T-helper 2 cell (primary cell): ENCODE measurements at regions not wholly inside any gene's neighbourhood (a gene's known extent, or its start where the extent isn't known, plus 50 kb on each side); places are given as distances from the start of the nearest gene placed in this dataset.
"Not testable (repeated sequence)": the region's sequence is repeated elsewhere in the genome, so short reads cannot be mapped to it uniquely, and the experiment has no call there.

Experiments used
- DNase-seq, 5 experiments: peaks; one replicate each; pipeline versions ENCODE4 v3.0.0 to v3.0.0-alpha.2; 2012 to 2022

DNA sequence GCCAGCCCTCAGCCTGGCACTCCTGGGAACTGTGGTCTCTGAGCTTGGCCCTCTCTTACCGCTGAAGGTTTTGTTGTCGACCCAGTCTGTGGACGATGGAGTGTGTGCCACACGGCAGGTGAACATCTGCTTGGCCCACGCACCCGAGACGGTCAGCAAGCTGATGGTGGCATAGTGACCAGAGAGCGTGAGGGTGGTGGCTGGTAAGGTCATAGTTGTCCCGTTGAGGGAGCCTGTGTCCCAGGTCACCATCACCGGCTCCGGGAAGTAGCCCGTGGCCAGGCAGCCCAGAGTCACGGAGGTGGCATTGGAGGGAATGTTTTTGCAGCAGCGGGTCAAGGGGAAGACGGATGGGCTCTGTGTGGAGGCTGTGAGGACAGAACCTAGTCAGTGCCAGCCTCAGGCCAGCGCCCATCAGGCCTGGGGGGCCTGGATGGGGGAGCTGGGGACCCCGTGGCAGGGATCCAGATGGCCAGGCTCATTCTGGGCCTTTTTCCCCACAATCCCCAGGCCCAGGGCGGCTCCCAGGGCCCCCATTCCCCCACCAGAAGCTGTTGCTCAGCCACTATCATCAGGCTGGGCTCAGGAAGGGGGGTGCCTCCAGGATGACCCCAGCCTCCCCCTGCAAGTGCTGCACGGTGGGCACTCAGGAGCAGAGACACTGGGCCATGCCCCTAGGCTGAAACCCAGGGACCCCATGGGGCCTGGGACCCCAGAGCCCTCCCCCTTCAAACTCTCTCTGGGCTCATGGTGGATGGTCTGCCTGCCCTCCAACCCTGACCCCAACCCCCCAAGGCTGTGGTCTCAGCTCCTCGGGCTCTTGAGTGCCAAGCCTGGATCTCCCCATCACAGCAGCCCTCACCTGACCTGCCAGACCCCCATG is 75.2 kb downstream of the TMEM121 start:
- no peak for DNase-seq

DNA sequence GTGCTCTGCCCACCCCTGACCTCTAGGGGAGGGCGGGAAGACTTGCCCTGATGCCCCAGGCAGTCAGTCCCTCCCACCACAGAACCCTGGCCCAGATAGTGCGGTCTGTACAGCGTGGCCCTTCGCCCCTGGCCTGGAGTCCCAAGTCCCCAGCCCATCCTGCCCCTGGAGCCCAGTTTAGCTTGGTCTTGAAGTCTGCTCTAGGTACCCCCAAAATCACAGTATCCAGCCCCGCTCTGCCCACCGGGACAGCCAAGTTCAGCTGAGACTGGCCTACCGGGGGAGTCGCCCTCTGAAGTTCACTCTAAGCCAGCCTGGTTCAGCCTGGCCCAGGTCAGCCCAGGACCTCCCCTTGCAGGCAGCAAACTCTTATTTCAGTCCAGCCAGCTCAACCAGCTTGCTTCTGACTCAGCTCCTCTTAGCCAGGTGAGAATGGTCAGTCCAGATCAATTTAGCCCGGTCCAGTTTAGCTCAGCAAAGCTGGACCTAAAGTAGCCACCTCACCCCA is 75.9 kb downstream of the TMEM121 start:
- no peak for DNase-seq

DNA sequence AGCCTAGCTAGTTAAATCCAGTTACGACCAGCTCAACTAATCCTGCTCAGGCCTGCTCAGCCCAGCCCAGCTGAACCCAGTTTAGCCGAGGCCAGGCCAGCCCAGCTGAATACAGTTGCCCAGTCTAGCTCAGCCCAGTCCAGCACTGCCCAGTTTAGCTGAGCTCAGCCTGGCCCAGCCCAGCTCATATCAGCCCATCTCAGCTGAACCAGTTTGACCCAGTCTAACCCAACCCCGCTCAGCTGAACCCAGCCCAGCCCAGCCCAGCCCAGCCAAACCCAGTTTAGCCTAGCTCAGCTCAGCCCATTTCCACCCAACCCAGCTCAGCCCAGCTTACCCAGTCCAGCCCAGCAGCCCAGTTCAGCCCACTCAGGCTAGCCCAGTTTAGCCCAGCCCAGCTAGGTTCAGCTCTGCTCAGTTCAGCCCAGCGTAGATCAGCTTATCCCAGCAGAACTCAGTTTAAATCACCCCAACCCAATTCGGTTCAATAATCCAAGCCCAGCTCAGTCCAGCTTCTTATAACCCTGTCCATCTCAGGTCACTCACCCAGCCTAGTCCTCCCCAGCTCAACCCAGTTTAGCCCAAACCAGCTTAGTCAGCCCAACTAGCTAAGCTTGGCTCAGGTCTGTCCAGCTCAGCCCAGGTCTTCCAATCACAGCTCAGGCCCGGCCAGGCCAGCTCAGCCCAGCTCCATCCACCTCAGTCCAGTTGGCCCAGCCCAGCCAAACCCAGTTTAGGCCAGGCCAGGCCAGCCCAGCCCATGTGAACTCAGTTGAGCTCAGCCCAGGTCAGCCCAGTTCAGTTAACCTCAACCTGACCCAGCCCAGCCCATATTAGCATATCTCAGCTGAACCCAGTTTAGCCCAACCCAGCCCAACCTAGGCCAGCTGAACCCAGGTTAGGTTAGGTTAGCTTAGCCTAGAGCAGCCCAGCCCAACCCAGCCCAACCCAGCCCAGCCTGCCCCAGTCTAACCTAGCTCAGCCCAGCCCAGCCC is 76.7 kb downstream of the TMEM121 start:
- peak in 1 of 5 experiments; percentile 39 for DNase-seq

DNA sequence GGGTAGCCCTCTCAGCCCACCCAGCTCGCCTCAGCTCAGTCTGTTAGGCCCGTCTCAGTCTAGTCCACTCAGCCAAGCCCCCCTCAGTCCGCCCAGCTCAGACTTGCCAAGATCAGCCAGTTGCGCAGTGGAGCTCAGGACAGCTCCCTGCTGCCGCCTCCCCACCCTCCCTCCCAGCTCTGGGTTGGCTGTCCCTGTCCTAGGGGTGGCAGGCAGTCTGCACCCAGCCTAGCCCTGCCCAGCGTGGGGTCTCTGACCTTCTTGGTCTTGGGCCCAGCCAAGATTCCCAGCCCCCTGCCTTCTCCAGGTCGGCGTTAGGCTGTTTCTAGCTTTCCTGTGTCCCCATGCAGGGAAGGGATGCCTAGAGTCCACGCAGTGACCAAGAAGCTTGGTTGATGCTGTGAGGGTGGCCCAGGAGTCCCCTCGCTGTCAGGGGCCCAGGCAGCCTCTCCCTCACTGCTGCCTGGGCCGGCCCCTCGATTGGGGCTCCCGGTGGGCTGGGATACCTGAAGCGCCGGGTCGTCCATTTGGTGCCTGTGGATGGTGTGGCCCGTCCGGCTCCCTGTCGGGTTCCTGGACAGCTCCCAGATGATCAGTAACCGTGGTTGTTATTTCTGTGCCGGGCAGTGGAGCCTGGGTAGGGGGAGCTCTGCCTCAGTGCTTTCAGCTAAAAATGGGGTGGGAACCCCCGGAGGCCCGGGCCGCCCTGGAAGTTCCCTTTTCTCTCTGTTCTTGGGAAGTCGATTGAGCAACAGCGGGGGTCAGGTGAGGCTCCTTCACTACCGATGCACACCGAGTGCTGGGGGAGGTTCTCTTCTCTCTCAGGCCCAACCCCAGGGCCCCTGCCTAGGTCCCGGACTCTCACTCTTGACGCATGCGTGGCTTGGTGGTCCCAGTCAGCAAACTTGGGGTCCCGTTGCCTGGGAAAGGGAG is 78.4 kb downstream of the TMEM121 start:
- DNase-seq, result peak in 1 of 5 experiments; percentile 23

DNA sequence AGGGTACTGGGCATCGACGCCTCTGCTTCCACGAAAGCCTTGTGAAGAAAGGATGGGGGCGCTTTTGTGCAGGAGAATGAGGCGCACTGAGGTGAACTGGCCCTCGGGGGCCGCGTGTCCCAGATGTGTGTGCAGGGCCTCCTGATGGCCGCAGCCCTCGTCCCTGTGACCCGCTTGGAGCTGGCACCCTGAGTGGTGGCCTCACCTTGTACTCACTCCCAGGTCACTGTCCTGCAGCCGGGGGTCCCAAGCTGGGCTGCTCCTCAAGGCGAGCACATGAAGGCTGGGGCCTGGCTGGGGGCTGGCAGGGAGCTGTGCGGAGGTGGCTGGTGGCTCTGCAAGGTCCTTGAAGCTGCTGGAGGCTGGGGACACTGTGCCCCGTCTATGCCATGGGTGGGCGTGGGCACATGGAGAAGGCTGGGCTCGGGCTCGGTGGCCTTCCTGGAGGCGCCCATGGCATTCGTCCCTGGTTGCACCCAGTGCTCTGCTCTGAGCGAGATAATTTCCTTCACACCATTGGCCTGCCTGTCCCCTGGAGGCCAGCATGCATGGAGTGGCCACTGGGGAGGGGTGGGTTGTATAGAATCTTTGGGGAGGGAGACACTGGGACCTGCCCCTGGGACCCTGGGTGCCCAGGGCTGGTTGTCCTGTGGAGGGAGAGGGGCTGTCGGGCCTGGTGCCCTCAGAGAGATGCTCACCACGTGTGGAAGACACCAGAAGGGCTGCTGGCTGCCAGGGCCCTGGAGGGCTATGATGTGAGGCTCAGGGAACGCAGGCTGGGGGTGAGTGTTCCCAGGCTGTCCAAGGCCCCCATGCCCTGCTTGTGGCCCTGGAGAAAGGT is 79.3 kb downstream of the TMEM121 start:
- no peak for DNase-seq

DNA sequence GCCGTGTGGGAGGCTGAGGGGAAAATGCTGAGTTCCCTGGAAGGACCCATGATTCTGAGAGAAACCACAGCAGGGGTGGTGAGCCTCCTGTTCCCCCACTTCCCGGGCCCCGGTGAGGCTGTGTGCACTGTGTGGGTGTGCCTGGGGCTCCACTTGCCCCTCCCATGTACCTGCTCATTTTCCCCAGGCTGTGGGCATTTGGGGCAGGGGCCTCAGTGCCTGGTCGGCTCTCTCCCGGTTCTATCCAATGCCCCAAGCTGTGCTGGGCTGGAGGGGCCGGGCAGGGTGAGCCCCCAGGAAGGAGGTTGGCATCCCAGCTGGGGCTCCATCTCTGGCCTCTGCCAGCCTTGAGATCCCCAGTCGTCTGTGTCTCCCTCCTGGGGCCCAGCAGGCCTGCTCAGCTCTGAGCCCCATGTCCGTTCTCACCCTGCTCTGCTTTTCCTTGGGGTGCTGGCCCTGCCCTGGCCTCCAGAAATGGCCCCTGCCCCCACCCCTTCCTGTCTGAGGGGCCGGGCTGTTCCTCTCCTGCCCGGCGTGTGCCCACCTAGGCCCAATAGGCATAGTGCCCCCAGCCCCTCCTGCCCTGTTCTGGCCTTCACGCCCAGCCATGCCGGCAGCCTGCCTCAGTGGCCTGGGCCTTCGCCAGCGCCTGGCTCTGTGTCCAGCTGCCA is 80.1 kb downstream of the TMEM121 start:
- DNase-seq, result peak in 1 of 5 experiments; percentile 38

DNA sequence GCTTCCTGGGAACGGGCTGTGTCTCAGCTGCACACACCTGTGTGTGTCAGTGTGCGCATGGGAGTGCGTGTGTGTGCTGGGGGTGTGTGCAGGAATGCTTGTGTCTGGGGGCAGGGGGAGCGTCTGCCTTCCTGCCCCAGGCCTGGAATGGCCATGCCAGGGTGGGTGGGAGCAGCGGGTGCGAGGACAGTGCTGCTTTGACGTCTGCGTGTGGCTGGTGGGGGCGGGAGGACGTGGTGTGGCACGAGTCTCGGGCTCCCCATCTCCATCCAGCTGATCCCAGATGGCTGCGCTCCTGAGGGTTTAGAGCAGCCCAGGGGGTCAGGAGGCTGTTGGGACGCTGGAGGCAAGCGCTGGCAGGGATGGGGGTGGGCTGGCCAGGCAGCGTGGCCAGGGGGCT is 80.6 kb downstream of the TMEM121 start:
- not testable (repeated sequence) for DNase-seq

DNA sequence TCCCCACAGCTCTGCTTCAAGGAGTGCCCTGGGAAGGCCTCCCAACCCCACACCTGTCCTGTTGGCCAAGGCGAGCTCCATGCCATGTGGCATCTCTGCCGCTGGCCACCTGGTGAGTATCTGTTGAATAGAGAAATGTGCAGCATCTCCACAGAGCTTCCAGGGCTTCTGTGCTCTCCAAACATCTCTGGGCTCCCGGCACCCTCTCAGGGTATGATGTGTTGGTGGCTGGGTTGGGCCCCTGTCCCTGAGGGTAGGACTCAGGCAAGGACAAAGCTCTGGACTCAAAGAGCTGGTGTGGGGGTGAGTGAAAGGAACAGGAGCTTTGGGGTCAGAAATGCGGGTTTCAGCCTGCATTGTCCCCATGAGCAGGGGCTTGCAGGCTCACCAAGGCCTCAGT is 88.6 kb downstream of the TMEM121 start:
- DNase-seq, result not testable (repeated sequence)

DNA sequence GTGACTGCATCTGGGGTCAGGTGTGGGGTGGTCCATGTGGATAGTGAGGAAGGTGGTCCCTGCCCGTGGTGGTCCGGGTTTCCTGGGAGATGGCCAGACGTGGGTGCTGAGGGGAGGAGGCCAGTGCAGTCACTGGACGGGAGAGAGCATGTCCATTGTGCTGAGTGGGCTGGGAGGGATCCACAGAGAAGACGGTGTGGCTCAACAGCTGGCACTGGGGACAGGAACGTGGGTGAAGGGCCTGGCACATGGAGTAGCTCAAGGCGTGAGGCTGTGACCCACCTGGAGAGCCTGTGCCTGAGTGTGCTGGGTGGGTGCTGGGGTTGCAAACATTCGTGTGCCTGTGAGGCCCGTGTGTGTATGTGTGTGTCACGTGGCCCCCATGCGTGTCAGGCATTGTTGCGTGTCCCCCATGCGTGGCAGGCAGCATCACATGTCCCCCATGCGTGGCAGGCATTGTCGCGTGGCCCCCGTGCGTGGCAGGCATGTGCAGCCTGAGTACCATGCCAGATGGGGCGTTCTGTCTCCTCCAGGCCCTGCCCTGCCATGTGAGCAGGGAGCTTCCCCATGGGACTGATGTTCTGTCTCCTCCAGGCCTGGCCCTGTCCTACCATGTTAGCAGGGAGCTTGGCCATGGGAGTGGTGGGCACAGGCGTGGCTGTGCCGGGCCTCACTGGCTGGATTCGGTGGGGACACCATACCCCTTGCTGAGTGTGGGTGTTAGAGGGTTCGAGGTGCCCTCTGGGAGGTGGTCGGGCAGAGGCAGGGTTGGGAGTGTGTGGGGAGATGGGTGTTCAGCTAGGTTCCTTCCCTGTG is 89.8 kb downstream of the TMEM121 start:
- not testable (repeated sequence) for DNase-seq

DNA sequence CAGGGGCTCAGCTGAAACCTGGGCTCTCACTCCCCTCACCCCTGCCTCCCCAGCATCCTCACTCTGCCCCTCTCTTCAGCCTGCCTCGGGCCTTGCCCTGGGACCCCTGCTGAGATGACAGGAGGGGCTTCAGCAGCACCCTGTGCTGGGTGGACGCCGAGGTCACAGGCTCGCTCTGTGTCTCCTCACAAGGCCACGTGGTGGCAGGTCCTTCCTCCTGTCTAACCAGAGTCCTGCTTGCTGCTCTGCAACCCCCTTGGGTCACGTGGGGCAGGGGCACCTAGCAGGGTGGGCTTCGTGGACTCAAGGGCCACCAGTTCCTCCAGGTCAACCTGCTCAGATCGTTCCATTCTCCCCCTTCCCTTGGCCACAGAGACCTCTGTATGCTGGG is 90.4 kb downstream of the TMEM121 start:
- DNase-seq, result no peak

DNA sequence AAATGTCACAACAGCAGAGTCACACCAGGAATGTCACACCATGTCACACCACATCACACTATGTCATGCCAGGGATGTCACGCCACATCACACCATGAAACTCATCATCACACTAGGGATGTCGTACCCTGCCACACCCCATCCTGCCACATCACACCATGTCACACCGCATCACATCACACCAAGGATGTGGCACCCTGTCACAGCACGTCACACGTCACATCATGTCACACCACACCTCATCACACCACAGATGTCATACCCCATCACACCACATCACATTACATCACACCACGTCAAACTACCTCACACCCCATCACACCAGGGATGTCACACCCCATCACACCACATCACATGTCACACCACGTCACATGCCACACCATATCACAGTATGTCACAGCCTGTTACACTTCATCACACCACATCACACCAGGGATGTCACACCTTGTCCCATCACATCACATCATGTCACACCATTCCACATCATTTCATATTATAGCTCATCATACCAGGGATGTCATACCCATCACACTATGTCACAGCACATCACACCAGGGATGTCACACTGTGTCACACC is 90.9 kb downstream of the TMEM121 start:
- DNase-seq, result peak in 1 of 5 experiments; percentile 49

DNA sequence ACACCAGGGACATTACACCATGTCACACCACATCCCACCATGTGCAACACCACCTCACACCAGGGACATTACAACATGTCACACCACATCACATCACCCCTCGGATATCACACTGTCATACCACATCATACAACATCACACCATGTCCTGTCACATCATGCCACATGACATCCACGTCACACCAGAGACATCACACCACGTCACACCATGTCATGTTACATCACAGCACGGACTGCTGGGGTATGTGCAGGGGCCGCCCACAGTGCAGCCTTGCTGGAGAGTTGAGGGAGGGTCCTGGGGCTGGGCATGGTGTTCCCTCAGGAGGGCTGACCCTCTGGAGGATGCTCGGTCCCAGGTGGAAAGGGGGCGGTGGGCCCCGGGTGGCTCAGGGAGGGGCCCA is 91.4 kb downstream of the TMEM121 start:
- not testable (repeated sequence) for DNase-seq

DNA sequence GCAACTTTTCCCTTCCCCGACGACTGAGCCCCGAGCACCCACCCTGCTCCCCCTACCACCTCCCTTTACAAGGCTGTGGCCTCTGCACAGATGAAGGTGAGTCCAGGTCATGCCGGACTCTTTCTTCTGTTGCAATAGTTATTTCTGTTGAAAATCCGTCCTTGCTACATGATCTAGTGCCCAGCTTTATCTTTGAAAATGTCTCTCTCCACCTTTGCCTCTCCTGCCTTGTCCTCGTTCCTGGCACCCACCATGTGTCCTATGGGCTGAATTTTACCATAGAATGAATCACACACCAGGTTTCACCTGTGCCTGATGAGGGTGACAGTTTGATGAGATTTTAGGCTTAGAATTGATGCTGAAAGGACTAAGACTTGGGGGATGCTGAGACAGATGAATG is 92.9 kb downstream of the TMEM121 start:
- not testable (repeated sequence) for DNase-seq

DNA sequence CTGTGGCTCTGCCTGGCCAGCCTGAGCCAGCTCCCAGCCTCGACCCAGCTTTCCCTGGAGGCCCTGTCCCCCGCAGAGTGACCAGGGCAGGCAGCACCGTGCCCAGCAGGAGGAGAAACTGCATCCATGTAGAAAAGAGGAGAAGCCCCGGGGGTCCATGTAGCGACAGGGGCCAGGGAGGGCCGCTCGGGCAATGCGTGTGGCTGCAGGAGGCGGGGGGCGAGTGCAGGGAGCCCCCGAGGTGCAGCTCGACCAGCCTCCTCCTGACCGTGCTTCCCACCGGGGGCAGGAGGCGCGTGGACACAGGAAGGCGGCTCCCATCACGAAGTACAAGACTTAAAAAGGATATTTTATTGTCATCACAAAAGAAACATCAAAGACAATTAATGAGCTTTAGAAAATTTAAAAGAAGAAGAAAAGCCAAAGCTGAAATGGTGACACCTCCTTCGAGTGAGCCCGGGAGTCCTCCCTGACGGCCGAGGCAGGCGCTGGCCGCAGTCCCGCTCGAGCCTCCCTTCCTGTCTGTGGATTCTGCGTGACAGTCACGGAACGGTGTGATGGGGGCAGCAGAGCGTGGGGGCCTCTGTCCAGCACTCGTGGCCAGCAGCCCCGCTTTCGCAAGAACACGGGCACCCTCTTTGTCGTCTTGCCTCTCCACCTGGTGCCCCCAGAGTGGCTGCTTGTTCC is 93.9 kb downstream of the TMEM121 start:
- not testable (repeated sequence) for DNase-seq

DNA sequence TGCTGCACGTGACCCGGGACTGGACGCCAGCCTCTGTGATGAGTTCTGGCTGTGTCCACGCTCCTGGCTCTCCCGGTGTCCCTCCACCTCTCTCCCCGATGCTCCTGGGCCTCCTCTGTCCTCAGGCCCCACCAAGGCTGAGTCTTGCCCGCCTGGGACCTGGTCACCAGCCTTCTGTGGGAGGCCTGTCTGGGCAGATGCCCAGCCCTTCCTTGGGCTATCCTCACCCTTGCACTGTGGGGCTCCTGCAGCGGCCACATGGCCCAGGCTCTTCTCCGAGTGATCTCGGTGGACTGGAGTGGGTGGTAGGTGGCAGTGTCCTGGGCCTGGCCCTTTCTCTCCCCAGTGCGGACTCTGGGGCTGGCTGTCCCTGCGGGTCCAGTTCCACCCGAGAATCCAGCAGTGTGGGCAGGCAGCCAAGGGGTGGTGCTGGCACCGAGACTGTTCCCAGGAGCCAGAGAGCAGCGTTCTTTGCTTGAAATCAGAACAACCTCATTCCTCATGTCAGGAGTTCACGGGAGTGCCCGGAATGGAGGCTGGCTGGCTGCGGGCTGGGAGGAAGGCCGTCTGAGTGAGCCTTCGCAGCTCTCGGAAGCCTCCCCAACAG is 94.6 kb downstream of the TMEM121 start:
- DNase-seq, result not testable (repeated sequence)

DNA sequence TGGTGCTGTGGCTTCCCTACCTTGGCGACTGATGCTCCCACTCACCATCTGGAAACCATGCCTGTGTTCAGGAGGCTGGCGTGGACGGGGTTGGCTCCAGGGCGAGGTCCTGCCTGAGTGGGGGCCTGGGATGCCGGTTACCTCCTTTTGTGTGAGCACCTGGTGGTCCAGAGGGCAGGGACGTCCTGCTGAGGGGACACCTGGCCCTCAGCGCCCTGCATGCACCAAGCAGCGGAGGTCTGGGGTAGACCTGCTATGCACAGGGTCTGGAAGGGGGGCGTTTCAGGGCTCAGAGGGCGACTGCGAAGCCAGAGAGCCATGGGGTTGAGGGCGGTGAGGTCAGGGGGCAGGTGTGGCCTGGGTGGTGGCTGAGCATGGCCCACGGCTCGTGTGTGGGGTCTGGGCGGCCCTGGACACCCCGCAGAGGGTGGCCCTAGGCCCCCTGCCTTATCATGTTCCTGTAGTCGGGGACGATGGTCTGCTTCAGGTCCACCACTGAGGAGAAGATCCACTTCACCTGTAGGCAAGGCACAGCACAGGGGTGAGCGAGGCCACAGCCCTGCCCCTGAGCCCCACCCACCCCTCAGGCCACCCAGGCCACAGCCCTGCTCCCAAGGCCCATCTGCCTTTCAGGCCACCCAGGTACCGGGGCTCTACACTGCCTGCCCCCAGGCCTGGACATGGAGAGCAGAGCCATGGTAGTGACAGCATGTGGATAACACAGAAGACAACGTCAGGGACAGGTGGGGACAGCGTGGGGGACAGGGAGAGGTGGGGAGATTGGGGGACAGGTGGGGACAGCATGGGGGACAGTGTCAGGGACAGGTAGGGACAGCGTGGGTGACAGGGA is 95.3 kb downstream of the TMEM121 start:
- not testable (repeated sequence) for DNase-seq
